Progenitor cell of endocrine pancreas (in vitro differentiated cells): ENCODE measurements at regions not wholly inside any gene's neighbourhood (a gene's known extent, or its start where the extent isn't known, plus 50 kb on each side); places are given as distances from the start of the nearest gene placed in this dataset.

Source experiments
- DNase-seq: peaks from one replicate; pipeline ENCODE4 v3.0.0; 2021; ENCODE audit warnings: low spot score; ENCODE audit not compliant: unreplicated experiment
- H3K27ac Mint-ChIP-seq: 2 replicates; pipeline ENCODE4 v1.8.0; 2021; ENCODE audit warnings: mild to moderate bottlenecking, moderate library complexity, mixed read lengths
- H3K27me3 Mint-ChIP-seq: 2 replicates; pipeline ENCODE4 v1.8.0; 2021; ENCODE audit warnings: mixed read lengths
- H3K36me3 Mint-ChIP-seq: 2 replicates; pipeline ENCODE4 v1.8.0; 2022; ENCODE audit warnings: mixed read lengths; ENCODE audit not compliant: insufficient read depth
- H3K4me1 Mint-ChIP-seq: 2 replicates; pipeline ENCODE4 v1.8.0; 2021; ENCODE audit warnings: low read depth, mixed read lengths
- H3K4me3 Mint-ChIP-seq: 2 replicates; pipeline ENCODE4 v1.8.0; 2021; ENCODE audit warnings: low read depth, mild to moderate bottlenecking, moderate library complexity, mixed read lengths
- H3K9me3 Mint-ChIP-seq: 2 replicates; pipeline ENCODE4 v1.8.0; 2021; ENCODE audit warnings: low read depth, mixed read lengths
- TF ChIP-seq, protein P1 (sequence below): fragments of 200-600 bp; sonication (generic); IDR thresholded peaks from one replicate; pipeline ENCODE4 v1.5.0; 2021; ENCODE audit warnings: antibody characterized with exemption, mild to moderate bottlenecking; ENCODE audit not compliant: unreplicated experiment

GRCh38 chr5:97838214-97838613 lies 655.2 kb upstream of the RIOK2 start:
- Mint-ChIP-seq H3K36me3 (no peaks in the 10 kb centered on the region), H3K9me3 (no peaks in the 10 kb centered on the region), H3K4me3 (no peak overlapping the region), H3K4me1 (no peaks in the 10 kb centered on the region), H3K27me3 (no peaks in the 10 kb centered on the region), H3K27ac (no peak overlapping the region)
- TF ChIP-seq, protein P1, sequence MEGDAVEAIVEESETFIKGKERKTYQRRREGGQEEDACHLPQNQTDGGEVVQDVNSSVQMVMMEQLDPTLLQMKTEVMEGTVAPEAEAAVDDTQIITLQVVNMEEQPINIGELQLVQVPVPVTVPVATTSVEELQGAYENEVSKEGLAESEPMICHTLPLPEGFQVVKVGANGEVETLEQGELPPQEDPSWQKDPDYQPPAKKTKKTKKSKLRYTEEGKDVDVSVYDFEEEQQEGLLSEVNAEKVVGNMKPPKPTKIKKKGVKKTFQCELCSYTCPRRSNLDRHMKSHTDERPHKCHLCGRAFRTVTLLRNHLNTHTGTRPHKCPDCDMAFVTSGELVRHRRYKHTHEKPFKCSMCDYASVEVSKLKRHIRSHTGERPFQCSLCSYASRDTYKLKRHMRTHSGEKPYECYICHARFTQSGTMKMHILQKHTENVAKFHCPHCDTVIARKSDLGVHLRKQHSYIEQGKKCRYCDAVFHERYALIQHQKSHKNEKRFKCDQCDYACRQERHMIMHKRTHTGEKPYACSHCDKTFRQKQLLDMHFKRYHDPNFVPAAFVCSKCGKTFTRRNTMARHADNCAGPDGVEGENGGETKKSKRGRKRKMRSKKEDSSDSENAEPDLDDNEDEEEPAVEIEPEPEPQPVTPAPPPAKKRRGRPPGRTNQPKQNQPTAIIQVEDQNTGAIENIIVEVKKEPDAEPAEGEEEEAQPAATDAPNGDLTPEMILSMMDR, result no peak
- DNase-seq, result no peak

- no peak overlapping the region for H3K4me3 Mint-ChIP-seq
- no peak for DNase-seq
- H3K36me3 Mint-ChIP-seq, result no peaks in the 10 kb centered on the region
- TF ChIP-seq, protein P1, result no peak
- H3K9me3 Mint-ChIP-seq, result no peaks in the 10 kb centered on the region
- H3K27ac Mint-ChIP-seq, result no peak overlapping the region
- H3K4me1 Mint-ChIP-seq, result no peaks in the 10 kb centered on the region
- no peaks in the 10 kb centered on the region for H3K27me3 Mint-ChIP-seq
Measured at GRCh38 chr5:97839341-97840086, 656.5 kb upstream of the RIOK2 start.

GRCh38 chr5:97840643-97841042 lies 657.6 kb upstream of the RIOK2 start:
- no peak for DNase-seq
- no peak overlapping the region for H3K4me3 Mint-ChIP-seq
- no peaks in the 10 kb centered on the region for H3K9me3 Mint-ChIP-seq
- TF ChIP-seq, protein P1, result no peak
- H3K27me3 Mint-ChIP-seq, result no peaks in the 10 kb centered on the region
- no peak overlapping the region for H3K27ac Mint-ChIP-seq
- H3K36me3 Mint-ChIP-seq, result no peaks in the 10 kb centered on the region
- no peaks in the 10 kb centered on the region for H3K4me1 Mint-ChIP-seq

GRCh38 chr5:97842687-97843086 lies 659.6 kb upstream of the RIOK2 start:
- Mint-ChIP-seq H3K27ac (no peak overlapping the region), H3K4me1 (no peaks in the 10 kb centered on the region), H3K27me3 (no peaks in the 10 kb centered on the region), H3K9me3 (no peaks in the 10 kb centered on the region), H3K4me3 (no peak overlapping the region), H3K36me3 (no peaks in the 10 kb centered on the region)
- no peak for DNase-seq
- TF ChIP-seq, protein P1, result no peak

GRCh38 chr5:97844797-97845196 lies 661.8 kb upstream of the RIOK2 start:
- DNase-seq, result no peak
- TF ChIP-seq, protein P1, result no peak
- no peaks in the 10 kb centered on the region for H3K9me3 Mint-ChIP-seq

More at GRCh38 chr5:97844797-97845196, 661.8 kb upstream of the RIOK2 start:
- Mint-ChIP-seq H3K27me3 (no peaks in the 10 kb centered on the region), H3K27ac (no peak overlapping the region), H3K4me1 (no peaks in the 10 kb centered on the region), H3K4me3 (no peak overlapping the region), H3K36me3 (no peaks in the 10 kb centered on the region)
